ENCODE measurements at regions not wholly inside any gene's neighbourhood (a gene's known extent, or its start where the extent isn't known, plus 50 kb on each side); places are given as distances from the start of the nearest gene placed in this dataset.

- TF ChIP-seq GATA3 (IDR thresholded peaks at IDR 0.05; ENCODE audit: low read depth, low read length) (no peak), GATA2 (IDR thresholded peaks at IDR 0.05; ENCODE audit: low read depth, low read length) (no peak)
Measured at GRCh38 chr13:30837227-30838159, 68.6 kb upstream of the MEDAG start.

- TF ChIP-seq GATA3 (IDR thresholded peaks at IDR 0.05; ENCODE audit: low read depth, low read length) = no peak
- TF ChIP-seq GATA2 (IDR thresholded peaks at IDR 0.05; ENCODE audit: low read depth, low read length) = no peak
Measured at GRCh38 chr13:30840515-30840914, 65.6 kb upstream of the MEDAG start.

- no peak for TF ChIP-seq GATA2 (IDR thresholded peaks at IDR 0.05; ENCODE audit: low read depth, low read length)
- TF ChIP-seq GATA3 (IDR thresholded peaks at IDR 0.05; ENCODE audit: low read depth, low read length) = no peak
Measured at GRCh38 chr13:30841154-30841553, 64.9 kb upstream of the MEDAG start.

GRCh38 chr13:30843548-30843947, 62.5 kb upstream of the MEDAG start:
- TF ChIP-seq GATA2 (IDR thresholded peaks at IDR 0.05; ENCODE audit: low read depth, low read length) (no peak), GATA3 (IDR thresholded peaks at IDR 0.05; ENCODE audit: low read depth, low read length) (no peak)

- TF ChIP-seq GATA2 (IDR thresholded peaks at IDR 0.05; ENCODE audit: low read depth, low read length) (no peak), GATA3 (IDR thresholded peaks at IDR 0.05; ENCODE audit: low read depth, low read length) (no peak)
Measured at GRCh38 chr13:30844548-30845296, 61.3 kb upstream of the MEDAG start.

GRCh38 chr13:30845297-30846214, 60.5 kb upstream of the MEDAG start:
- TF ChIP-seq GATA3 (IDR thresholded peaks at IDR 0.05; ENCODE audit: low read depth, low read length) (no peak), GATA2 (IDR thresholded peaks at IDR 0.05; ENCODE audit: low read depth, low read length) (no peak)

- no peak for TF ChIP-seq GATA3 (IDR thresholded peaks at IDR 0.05; ENCODE audit: low read depth, low read length)
Measured at GRCh38 chr13:30846311-30846710, 59.8 kb upstream of the MEDAG start.

- TF ChIP-seq GATA3 (IDR thresholded peaks at IDR 0.05; ENCODE audit: low read depth, low read length) = no peak
- no peak for TF ChIP-seq GATA2 (IDR thresholded peaks at IDR 0.05; ENCODE audit: low read depth, low read length)
Measured at GRCh38 chr13:30846866-30847265, 59.2 kb upstream of the MEDAG start.

GRCh38 chr13:30847650-30848307, 58.3 kb upstream of the MEDAG start:
- TF ChIP-seq GATA2 (IDR thresholded peaks at IDR 0.05; ENCODE audit: low read depth, low read length) (no peak), GATA3 (IDR thresholded peaks at IDR 0.05; ENCODE audit: low read depth, low read length) (no peak)

- TF ChIP-seq GATA3 (IDR thresholded peaks at IDR 0.05; ENCODE audit: low read depth, low read length) (no peak), GATA2 (IDR thresholded peaks at IDR 0.05; ENCODE audit: low read depth, low read length) (no peak)
Measured at GRCh38 chr13:30848332-30849027, 57.6 kb upstream of the MEDAG start.

- TF ChIP-seq GATA3 (IDR thresholded peaks at IDR 0.05; ENCODE audit: low read depth, low read length) = no peak
- no peak for TF ChIP-seq GATA2 (IDR thresholded peaks at IDR 0.05; ENCODE audit: low read depth, low read length)
Measured at GRCh38 chr13:30849611-30850010, 56.5 kb upstream of the MEDAG start.

- TF ChIP-seq GATA2 (IDR thresholded peaks at IDR 0.05; ENCODE audit: low read depth, low read length) (no peak), GATA3 (IDR thresholded peaks at IDR 0.05; ENCODE audit: low read depth, low read length) (no peak)
Measured at GRCh38 chr13:30850204-30850866, 55.7 kb upstream of the MEDAG start.
